Hindlimb muscle (tissue), 1 donor: ENCODE measurements at regions not wholly inside any gene's neighbourhood (a gene's known extent, or its start where the extent isn't known, plus 50 kb on each side); places are given as distances from the start of the nearest gene placed in this dataset.

ENCODE experiments used
- DNase-seq: peaks from one replicate; pipeline ENCODE4 v3.0.0-alpha.2; 2013

GRCh38 chr4:36997727-36998126, 246.8 kb upstream of the NWD2 start:
- no peak for DNase-seq

GRCh38 chr4:37000281-37000680, 244.3 kb upstream of the NWD2 start:
- no peak for DNase-seq

GRCh38 chr4:37001688-37002436, 242.7 kb upstream of the NWD2 start:
- no peak for DNase-seq

GRCh38 chr4:37002625-37003024, 241.9 kb upstream of the NWD2 start:
- DNase-seq = no peak

- DNase-seq = no peak
These were observed 236.3 kb upstream of the NWD2 start for GRCh38 chr4:37008199-37008598.

GRCh38 chr4:37014584-37014983, 230.0 kb upstream of the NWD2 start:
- DNase-seq = no peak

GRCh38 chr4:37015391-37015790, 229.2 kb upstream of the NWD2 start:
- DNase-seq = no peak

GRCh38 chr4:37023504-37023903, 221.0 kb upstream of the NWD2 start:
- DNase-seq = no peak

GRCh38 chr4:37023996-37024395, 220.5 kb upstream of the NWD2 start:
- DNase-seq = no peak

- no peak for DNase-seq
These were observed 203.7 kb upstream of the NWD2 start for GRCh38 chr4:37040816-37041215.

- no peak for DNase-seq
These were observed 201.2 kb upstream of the NWD2 start for GRCh38 chr4:37043342-37043741.

GRCh38 chr4:37051111-37051510, 193.4 kb upstream of the NWD2 start:
- DNase-seq = no peak

GRCh38 chr4:37051866-37052265, 192.7 kb upstream of the NWD2 start:
- DNase-seq = no peak

GRCh38 chr4:37054531-37055077, 189.9 kb upstream of the NWD2 start:
- no peak for DNase-seq

- DNase-seq = no peak
These were observed 185.7 kb upstream of the NWD2 start for GRCh38 chr4:37058826-37059225.

- DNase-seq = no peak
These were observed 178.4 kb upstream of the NWD2 start for GRCh38 chr4:37066159-37066558.

GRCh38 chr4:37068580-37068979, 176.0 kb upstream of the NWD2 start:
- no peak for DNase-seq

- no peak for DNase-seq
These were observed 174.5 kb upstream of the NWD2 start for GRCh38 chr4:37070041-37070440.

- no peak for DNase-seq
These were observed 173.0 kb upstream of the NWD2 start for GRCh38 chr4:37071576-37071975.

- no peak for DNase-seq
These were observed 171.2 kb upstream of the NWD2 start for GRCh38 chr4:37073226-37073840.

GRCh38 chr4:37082912-37083311, 161.6 kb upstream of the NWD2 start:
- DNase-seq = no peak

- DNase-seq = no peak
These were observed 148.6 kb upstream of the NWD2 start for GRCh38 chr4:37095925-37096324.

GRCh38 chr4:37101182-37101581, 143.4 kb upstream of the NWD2 start:
- no peak for DNase-seq

GRCh38 chr4:37101686-37102085, 142.9 kb upstream of the NWD2 start:
- no peak for DNase-seq
